ENCODE measurements at regions not wholly inside any gene's neighbourhood (a gene's known extent, or its start where the extent isn't known, plus 50 kb on each side); places are given as distances from the start of the nearest gene placed in this dataset.

DNA sequence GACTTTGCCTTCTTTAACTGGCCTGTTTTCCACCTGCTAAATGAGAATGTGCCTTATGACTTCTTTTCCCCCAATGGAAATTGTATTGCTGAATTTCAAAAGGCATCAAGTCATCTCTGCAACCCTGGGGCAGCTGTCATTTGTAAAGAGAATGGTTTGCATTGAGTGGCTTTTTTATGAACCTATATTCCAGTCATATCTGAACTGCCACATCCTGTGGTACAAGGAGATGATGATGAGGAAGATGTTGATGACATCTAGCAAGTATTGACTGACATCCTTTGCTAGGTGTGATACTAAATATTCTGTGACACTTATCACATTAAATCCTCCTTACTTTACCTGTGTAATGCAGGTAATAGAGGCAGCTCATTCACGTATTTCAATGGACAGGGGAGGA lies 88.3 kb upstream of the KIAA1217 start:
- no peak for DNase-seq (ENCODE audit: low read depth)

- DNase-seq (ENCODE audit: low read depth), result no peak
Observed at GRCh38 chr10:24127516-24127915, 81.4 kb upstream of the KIAA1217 start.

DNA sequence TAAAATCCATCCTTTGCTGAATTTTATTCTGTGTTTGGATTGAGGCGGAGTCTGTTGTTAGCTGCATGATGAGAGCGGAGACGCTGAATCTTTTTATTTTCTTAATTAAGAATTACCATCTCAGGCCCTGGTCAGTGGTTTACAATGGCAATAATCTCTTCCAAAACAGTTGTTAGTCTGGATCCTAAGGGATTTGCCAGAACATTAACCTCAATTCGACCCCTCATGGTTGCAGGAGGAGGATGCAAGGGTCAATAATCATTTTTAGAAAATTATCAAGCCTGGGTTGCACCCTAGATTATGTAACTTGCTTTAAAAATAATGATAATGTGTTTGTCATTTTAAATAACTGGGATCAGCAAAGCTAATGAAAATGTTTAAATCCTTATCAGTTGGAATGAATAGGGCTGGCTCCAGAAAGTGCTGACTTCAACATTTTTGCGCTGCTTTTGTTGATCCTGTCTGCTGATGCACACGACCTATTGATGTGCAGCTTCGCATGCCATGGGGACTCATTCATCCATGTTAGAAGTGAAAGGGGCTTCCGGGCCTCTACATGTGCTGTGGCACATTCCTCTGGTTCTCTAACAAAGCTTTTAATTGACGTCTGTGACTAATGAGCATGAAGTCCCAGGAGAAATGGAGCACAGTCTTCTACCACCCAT lies 80.7 kb upstream of the KIAA1217 start:
- DNase-seq (ENCODE audit: low read depth), result no peak

DNA sequence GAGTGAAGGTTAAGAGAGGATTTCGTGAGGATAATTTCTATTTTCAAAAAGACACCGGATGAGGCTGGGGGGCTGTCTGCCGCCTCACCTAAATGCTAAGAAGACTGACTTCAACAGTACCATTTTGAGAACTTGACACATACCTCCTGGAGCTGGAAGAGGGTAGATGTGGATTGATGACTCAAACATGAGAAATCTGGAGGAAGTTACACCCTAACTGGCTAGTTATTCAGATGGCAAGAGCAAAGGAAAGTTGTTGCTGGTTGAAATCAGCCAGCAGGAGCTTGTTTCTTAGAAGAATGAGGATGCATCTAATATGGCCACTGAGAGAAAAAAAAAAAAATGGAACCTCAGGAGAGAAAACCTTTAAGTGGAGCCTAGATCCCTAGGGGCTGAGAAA lies 76.2 kb upstream of the KIAA1217 start:
- DNase-seq (ENCODE audit: low read depth), result no peak

- no peak for DNase-seq (ENCODE audit: low read depth)
Observed at GRCh38 chr10:24133835-24134234, 75.1 kb upstream of the KIAA1217 start.

DNA sequence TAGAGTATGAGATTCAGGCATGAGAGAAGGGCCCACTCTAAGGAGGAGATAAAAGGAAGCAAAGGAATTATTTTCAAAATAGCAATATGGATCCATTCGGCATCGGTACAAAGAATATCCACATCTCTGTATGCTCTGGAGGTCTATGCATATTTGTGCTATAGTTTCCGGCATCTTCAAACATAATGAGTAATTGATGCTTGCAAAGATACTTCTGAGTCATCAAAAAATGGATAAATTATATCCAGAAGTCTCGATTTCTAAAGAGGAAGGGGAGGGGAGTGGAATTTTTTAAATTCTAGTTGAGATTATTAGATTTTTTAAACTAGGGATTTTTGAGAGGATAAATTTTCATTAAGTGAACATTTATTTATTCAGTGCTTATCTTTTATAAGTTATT lies 72.9 kb upstream of the KIAA1217 start:
- no peak for DNase-seq (ENCODE audit: low read depth)

- DNase-seq (ENCODE audit: low read depth), result no peak
Observed at GRCh38 chr10:24147321-24147720, 61.6 kb upstream of the KIAA1217 start.

GRCh38 chr10:24149640-24150039 lies 59.3 kb upstream of the KIAA1217 start:
- DNase-seq (ENCODE audit: low read depth), result no peak

DNA sequence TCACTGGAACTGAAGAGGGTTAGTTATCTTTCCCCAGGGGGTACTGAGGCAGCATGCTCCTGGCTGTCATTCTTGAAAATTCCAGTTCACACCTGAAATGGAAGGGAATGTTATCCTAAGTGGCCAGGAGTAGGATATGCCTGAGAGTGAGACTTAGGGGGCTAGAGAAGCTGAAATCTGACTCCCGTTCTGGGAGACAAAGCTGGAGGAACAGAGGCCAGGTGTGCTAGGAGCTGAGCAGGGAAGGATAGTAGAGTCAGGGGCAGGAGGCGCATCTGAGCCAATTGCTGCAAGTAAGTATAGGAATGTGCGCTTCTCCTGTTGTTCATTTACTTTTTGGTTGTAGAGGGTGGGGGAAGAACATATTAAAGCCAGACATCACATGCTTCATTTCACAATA lies 58.1 kb upstream of the KIAA1217 start:
- no peak for DNase-seq (ENCODE audit: low read depth)

- DNase-seq (ENCODE audit: low read depth), result no peak
Observed at GRCh38 chr10:24152270-24152669, 56.7 kb upstream of the KIAA1217 start.

GRCh38 chr10:24153031-24153430 lies 55.9 kb upstream of the KIAA1217 start:
- DNase-seq (ENCODE audit: low read depth), result no peak

DNA sequence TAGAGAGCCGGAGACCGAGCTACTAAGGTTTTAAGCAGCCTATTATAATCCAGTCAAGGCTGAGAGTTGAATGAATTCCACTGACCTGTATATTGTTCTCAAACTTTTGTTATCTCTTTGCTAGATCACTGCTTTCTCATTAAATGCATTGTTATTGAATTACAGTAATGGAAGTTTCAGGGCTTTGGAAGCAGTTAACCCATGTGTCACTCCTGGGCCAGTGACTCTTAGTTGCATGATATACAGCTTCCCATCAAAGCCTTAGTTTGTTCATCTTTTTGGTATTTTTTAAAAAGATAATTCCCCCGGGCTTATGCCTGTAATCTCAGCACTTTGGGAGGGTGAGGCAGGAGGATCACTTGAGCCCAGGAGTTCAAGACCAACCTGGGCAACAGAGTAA lies 55.4 kb upstream of the KIAA1217 start:
- no peak for DNase-seq (ENCODE audit: low read depth)

- DNase-seq (ENCODE audit: low read depth), result no peak
Observed at GRCh38 chr10:24156686-24157085, 52.3 kb upstream of the KIAA1217 start.

- DNase-seq (ENCODE audit: low read depth), result no peak
Observed at GRCh38 chr10:24157567-24157966, 51.4 kb upstream of the KIAA1217 start.

All from LHCN-M2 (cell line).